ENCODE measurements at regions not wholly inside any gene's neighbourhood (a gene's known extent, or its start where the extent isn't known, plus 50 kb on each side); places are given as distances from the start of the nearest gene placed in this dataset.

- H3K27me3 ChIP-seq (ENCODE audit: control insufficient read depth, insufficient read depth, low read length): no peaks in the 10 kb centered on the region
- H4K20me1 ChIP-seq (ENCODE audit: control insufficient read depth, extremely low read depth, insufficient read depth, low read length): no peaks in the 10 kb centered on the region
- TF ChIP-seq EZH2 (IDR thresholded peaks at IDR 0.05; ENCODE audit: low read length, missing control alignments): no peak
- TF ChIP-seq CTCF (conservative IDR thresholded peaks at IDR 0.05 in 1 of 2, IDR thresholded peaks at IDR 0.05 in 1 of 2; ENCODE audit: low read depth in 1 of 2, low read length in 2 of 2): no peak
- no peaks in the 10 kb centered on the region for H3K9me3 ChIP-seq (ENCODE audit: control insufficient read depth, insufficient read depth, low read depth, low read length)
- H2AFZ ChIP-seq (ENCODE audit: low read length): no peak overlapping the region
- H3K36me3 ChIP-seq (ENCODE audit: control insufficient read depth, insufficient read depth, low read length): no peaks in the 10 kb centered on the region
- H3K4me3 ChIP-seq (replicated peaks in 1 of 4; ENCODE audit: control extremely low read depth in 1 of 4, insufficient read depth in 1 of 4, low read depth in 3 of 4, low read length in 4 of 4): no peak overlapping the region
- no peak overlapping the region for H3K9ac ChIP-seq (ENCODE audit: insufficient read depth, low read length)
- no peaks in the 10 kb centered on the region for H3K4me1 ChIP-seq (ENCODE audit: control insufficient read depth, extremely low read depth, insufficient read depth, low read length)
- DNase-seq (ENCODE audit: low read depth in 2 of 2): no peak
- H3K27ac ChIP-seq (ENCODE audit: insufficient read depth, low read length): no peak overlapping the region
- no peak overlapping the region for H3K4me2 ChIP-seq (ENCODE audit: extremely low read depth, insufficient read depth, low read length)
- no peaks in the 10 kb centered on the region for H3K79me2 ChIP-seq (ENCODE audit: control insufficient read depth, insufficient read depth, low read length)
These were observed 193.0 kb upstream of the ZC3H12A start for GRCh38 chr1:37281354-37281753.

- Histone ChIP-seq H3K4me3 (replicated peaks in 1 of 4; ENCODE audit: control extremely low read depth in 1 of 4, insufficient read depth in 1 of 4, low read depth in 3 of 4, low read length in 4 of 4) (no peak overlapping the region), H3K27me3 (ENCODE audit: control insufficient read depth, insufficient read depth, low read length) (no peaks in the 10 kb centered on the region), H3K27ac (ENCODE audit: insufficient read depth, low read length) (no peak overlapping the region), H4K20me1 (ENCODE audit: control insufficient read depth, extremely low read depth, insufficient read depth, low read length) (no peaks in the 10 kb centered on the region), H3K4me2 (ENCODE audit: extremely low read depth, insufficient read depth, low read length) (no peak overlapping the region), H3K36me3 (ENCODE audit: control insufficient read depth, insufficient read depth, low read length) (no peaks in the 10 kb centered on the region), H3K79me2 (ENCODE audit: control insufficient read depth, insufficient read depth, low read length) (no peaks in the 10 kb centered on the region), H3K9ac (ENCODE audit: insufficient read depth, low read length) (no peak overlapping the region), H3K4me1 (ENCODE audit: control insufficient read depth, extremely low read depth, insufficient read depth, low read length) (no peaks in the 10 kb centered on the region), H2AFZ (ENCODE audit: low read length) (no peak overlapping the region), H3K9me3 (ENCODE audit: control insufficient read depth, insufficient read depth, low read depth, low read length) (no peaks in the 10 kb centered on the region)
- DNase-seq (ENCODE audit: low read depth in 2 of 2): no peak
- TF ChIP-seq EZH2 (IDR thresholded peaks at IDR 0.05; ENCODE audit: low read length, missing control alignments): no peak
- TF ChIP-seq CTCF (conservative IDR thresholded peaks at IDR 0.05 in 1 of 2, IDR thresholded peaks at IDR 0.05 in 1 of 2; ENCODE audit: low read depth in 1 of 2, low read length in 2 of 2): no peak
These were observed 191.6 kb upstream of the ZC3H12A start for GRCh38 chr1:37282764-37283163.

DNA sequence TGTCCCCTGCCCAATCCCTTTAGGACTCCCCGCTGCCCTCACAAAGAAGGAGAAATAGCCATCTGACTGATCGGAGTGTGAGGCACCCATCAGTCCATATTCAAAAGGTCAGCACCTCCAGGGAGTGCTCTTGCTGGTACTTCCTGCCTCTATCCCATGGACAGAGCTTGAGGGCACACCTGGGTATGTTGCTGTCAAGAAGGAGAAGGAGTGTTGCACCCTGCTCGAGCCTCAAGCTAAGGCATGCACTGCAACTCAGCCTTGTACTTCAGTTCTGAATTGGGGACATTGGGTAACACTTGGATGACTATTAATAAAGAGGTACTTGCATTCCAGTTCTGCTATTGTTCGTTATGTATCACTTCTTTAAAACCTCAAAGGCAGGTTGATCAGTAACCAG is 190.3 kb upstream of the ZC3H12A start:
- no peak overlapping the region for H3K27ac ChIP-seq (ENCODE audit: insufficient read depth, low read length)
- H3K79me2 ChIP-seq (ENCODE audit: control insufficient read depth, insufficient read depth, low read length): no peaks in the 10 kb centered on the region
- H3K4me2 ChIP-seq (ENCODE audit: extremely low read depth, insufficient read depth, low read length): no peak overlapping the region
- H4K20me1 ChIP-seq (ENCODE audit: control insufficient read depth, extremely low read depth, insufficient read depth, low read length): no peaks in the 10 kb centered on the region
- no peaks in the 10 kb centered on the region for H3K36me3 ChIP-seq (ENCODE audit: control insufficient read depth, insufficient read depth, low read length)
- H3K9ac ChIP-seq (ENCODE audit: insufficient read depth, low read length): no peak overlapping the region
- no peak overlapping the region for H3K4me3 ChIP-seq (replicated peaks in 1 of 4; ENCODE audit: control extremely low read depth in 1 of 4, insufficient read depth in 1 of 4, low read depth in 3 of 4, low read length in 4 of 4)
- no peaks in the 10 kb centered on the region for H3K9me3 ChIP-seq (ENCODE audit: control insufficient read depth, insufficient read depth, low read depth, low read length)
- no peak overlapping the region for H2AFZ ChIP-seq (ENCODE audit: low read length)
- H3K27me3 ChIP-seq (ENCODE audit: control insufficient read depth, insufficient read depth, low read length): no peaks in the 10 kb centered on the region
- H3K4me1 ChIP-seq (ENCODE audit: control insufficient read depth, extremely low read depth, insufficient read depth, low read length): no peaks in the 10 kb centered on the region
- TF ChIP-seq EZH2 (IDR thresholded peaks at IDR 0.05; ENCODE audit: low read length, missing control alignments) (no peak), CTCF (conservative IDR thresholded peaks at IDR 0.05 in 1 of 2, IDR thresholded peaks at IDR 0.05 in 1 of 2; ENCODE audit: low read depth in 1 of 2, low read length in 2 of 2) (no peak)
- no peak for DNase-seq (ENCODE audit: low read depth in 2 of 2)

All from fibroblast of lung (primary cell).